ENCODE measurements at regions not wholly inside any gene's neighbourhood (a gene's known extent, or its start where the extent isn't known, plus 50 kb on each side); places are given as distances from the start of the nearest gene placed in this dataset.

DNA sequence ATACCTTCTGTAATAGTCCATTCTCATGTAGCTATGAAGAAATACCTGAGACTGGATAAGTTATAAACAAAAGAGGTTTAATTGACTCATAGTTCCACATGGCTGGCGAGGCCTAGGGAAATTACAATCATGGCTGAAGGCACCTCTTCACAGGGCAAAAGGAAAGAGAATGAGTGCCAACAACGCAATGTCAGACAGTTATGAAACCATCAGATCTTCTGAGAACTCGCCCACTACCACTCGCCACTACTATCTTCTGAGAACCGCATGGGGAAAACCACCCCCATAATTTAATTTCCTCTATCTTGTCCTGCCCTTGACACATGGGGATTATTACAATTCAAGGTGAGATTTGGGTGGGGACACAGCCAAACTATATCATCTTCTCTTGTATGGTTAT, 406.8 kb upstream of the CBLB start:
- no peak overlapping the region for H3K4me3 ChIP-seq (ENCODE audit: low read depth, low read length)
- no peak for TF ChIP-seq CTCF (IDR thresholded peaks at IDR 0.05; ENCODE audit: insufficient read depth, low read length)
- no peak for DNase-seq (ENCODE audit: low read depth)

- no peak for TF ChIP-seq CTCF (IDR thresholded peaks at IDR 0.05; ENCODE audit: insufficient read depth, low read length)
- no peak overlapping the region for H3K4me3 ChIP-seq (ENCODE audit: low read depth, low read length)
- DNase-seq (ENCODE audit: low read depth): no peak
These were observed 407.3 kb upstream of the CBLB start for GRCh38 chr3:106276151-106276550.

DNA sequence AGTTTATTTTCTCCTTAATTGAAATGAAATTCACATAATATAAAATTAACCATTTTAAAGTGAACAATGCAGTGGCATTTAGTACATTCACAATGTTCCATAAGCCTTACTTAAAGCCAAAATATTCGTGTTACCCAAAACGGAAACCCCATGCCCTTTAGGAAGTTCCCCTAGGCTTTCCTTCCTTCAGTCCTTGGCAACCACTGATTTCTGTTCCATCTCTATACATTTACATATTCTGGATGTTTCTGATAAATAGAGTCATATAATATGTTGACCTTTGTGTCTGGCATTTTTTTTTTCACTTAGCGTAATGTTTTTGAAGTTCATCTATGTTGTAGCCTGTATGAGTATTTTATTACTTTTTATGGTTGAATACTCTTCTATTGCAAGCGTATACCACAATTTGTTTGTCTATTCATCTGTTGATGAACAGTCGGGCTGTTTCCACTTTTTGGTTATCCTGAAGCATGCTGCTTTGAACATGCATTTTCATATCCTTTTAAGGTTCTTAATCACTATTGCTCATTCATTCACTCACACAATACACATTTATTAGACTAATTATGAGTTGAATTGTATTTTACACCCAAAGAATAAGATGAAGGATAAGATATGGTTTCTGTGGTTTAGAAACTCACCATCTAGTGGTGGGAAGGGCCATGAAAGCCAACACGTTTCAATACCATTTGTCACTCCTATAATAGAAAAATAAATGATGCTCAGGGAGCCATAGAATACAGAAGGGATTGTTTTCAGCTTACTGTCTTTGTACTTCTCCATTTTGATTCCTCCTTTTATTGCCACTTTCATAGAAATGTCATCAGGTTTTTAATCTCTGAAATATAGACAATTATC, 408.2 kb upstream of the CBLB start:
- no peak overlapping the region for H3K4me3 ChIP-seq (ENCODE audit: low read depth, low read length)
- DNase-seq (ENCODE audit: low read depth): no peak
- no peak for TF ChIP-seq CTCF (IDR thresholded peaks at IDR 0.05; ENCODE audit: insufficient read depth, low read length)

GRCh38 chr3:106277731-106278130, 408.9 kb upstream of the CBLB start:
- TF ChIP-seq CTCF (IDR thresholded peaks at IDR 0.05; ENCODE audit: insufficient read depth, low read length): no peak
- H3K4me3 ChIP-seq (ENCODE audit: low read depth, low read length): no peak overlapping the region
- no peak for DNase-seq (ENCODE audit: low read depth)

- no peak overlapping the region for H3K4me3 ChIP-seq (ENCODE audit: low read depth, low read length)
- no peak for TF ChIP-seq CTCF (IDR thresholded peaks at IDR 0.05; ENCODE audit: insufficient read depth, low read length)
- peak; percentile 25 for DNase-seq (ENCODE audit: low read depth)
These were observed 412.4 kb upstream of the CBLB start for GRCh38 chr3:106281221-106281620.

DNA sequence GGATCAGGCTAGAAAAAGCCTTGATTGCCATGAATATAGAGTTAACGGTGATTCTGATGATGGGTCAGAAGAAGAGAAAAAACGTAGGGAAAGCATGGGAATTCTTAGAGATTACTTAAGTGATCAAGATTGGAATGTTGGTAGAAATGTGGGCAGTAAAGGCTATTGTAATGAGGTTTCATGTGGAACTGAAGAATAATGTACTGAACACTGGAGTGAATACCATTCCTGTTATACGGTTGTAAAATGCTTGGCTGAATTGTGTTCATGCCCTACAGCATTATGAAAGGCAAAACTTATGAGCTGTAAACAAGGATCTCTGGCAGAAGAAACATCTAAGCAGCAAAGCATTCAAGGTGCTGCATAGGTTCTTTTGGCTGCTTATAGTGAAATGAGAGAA, 414.1 kb upstream of the CBLB start:
- DNase-seq (ENCODE audit: low read depth): no peak
- no peak for TF ChIP-seq CTCF (IDR thresholded peaks at IDR 0.05; ENCODE audit: insufficient read depth, low read length)
- H3K4me3 ChIP-seq (ENCODE audit: low read depth, low read length): no peak overlapping the region

DNA sequence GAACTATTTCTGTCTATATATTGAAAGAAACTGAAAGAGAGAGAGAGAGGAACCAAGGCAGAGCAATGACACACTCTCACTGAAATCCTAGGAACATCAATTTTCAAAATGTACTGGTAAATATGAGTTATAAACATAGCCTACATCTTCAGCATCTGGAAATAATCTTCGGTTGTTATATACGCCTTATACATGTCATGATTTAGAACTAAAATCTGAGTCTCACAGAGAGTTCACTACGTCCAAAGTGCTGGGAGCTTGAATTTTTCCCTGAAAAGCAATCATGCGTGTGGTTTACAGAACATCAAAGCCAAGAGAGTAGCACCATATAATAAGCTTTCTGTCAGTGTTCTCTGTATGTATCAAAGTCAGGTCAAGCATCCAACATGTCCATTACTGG, 420.0 kb upstream of the CBLB start:
- no peak for TF ChIP-seq CTCF (IDR thresholded peaks at IDR 0.05; ENCODE audit: insufficient read depth, low read length)
- no peak overlapping the region for H3K4me3 ChIP-seq (ENCODE audit: low read depth, low read length)
- DNase-seq (ENCODE audit: low read depth): no peak
